ENCODE measurements at regions not wholly inside any gene's neighbourhood (a gene's known extent, or its start where the extent isn't known, plus 50 kb on each side); places are given as distances from the start of the nearest gene placed in this dataset.

GRCh38 chr1:172758259-172758658, 99.4 kb downstream of the FASLG start:
- no CpG with 5 or more reads among the region's 2 CpGs for WGBS, 2 experiments (ENCODE audit: extremely low coverage in 2 of 2, insufficient read length in 1 of 2)
- no peak overlapping the region for H2BK20ac ChIP-seq (ENCODE audit: low read depth, low read length)
- H3K79me1 ChIP-seq (ENCODE audit: low read depth in 1 of 2, low read length in 2 of 2): no peaks in the 10 kb centered on the region
- H2AK9ac ChIP-seq (replicated peaks; ENCODE audit: low read depth, low read length, poor library complexity): no peak overlapping the region
- peaks cover 2% of the 10 kb centered on the region; the same call in 1 of the 2 replicates for H3K4me1 ChIP-seq (ENCODE audit: control insufficient read depth, insufficient read depth, low read length)
- H4K20me1 ChIP-seq (ENCODE audit: insufficient read depth, low read length): no peaks in the 10 kb centered on the region
- H2BK5ac ChIP-seq (ENCODE audit: low read depth, low read length, poor library complexity, severe bottlenecking): no peak overlapping the region
- TF ChIP-seq FOS (IDR thresholded peaks at IDR 0.05; ENCODE audit: low read depth, low read length) (no peak), CTCF (conservative IDR thresholded peaks at IDR 0.05; ENCODE audit: low read depth, low read length) (no peak), BHLHE40 (IDR thresholded peaks at IDR 0.05; ENCODE audit: low read depth, low read length) (no peak), MAZ (IDR thresholded peaks at IDR 0.05; ENCODE audit: borderline replicate concordance, low read depth, low read length) (no peak), RCOR1 (IDR thresholded peaks at IDR 0.05; ENCODE audit: insufficient replicate concordance, low read length) (no peak), MXI1 (IDR thresholded peaks at IDR 0.05; ENCODE audit: borderline replicate concordance, low read depth, low read length) (no peak), POLR2A (IDR thresholded peaks at IDR 0.05; ENCODE audit: low read depth, low read length) (no peak), CHD1 (IDR thresholded peaks at IDR 0.05; ENCODE audit: low read depth, low read length) (no peak), NFE2L2 (IDR thresholded peaks at IDR 0.05; ENCODE audit: low read depth, low read length) (no peak), MAFK (IDR thresholded peaks at IDR 0.05; ENCODE audit: low read depth, low read length) (no peak), RAD21 (IDR thresholded peaks at IDR 0.05; ENCODE audit: low read length) (no peak), RFX5 (IDR thresholded peaks at IDR 0.05; ENCODE audit: low read depth, low read length) (no peak), CEBPB (IDR thresholded peaks at IDR 0.05; ENCODE audit: low read depth, low read length) (no peak), SMC3 (IDR thresholded peaks at IDR 0.05; ENCODE audit: low read depth, low read length) (no peak)
- TF ChIP-seq, protein P1, sequence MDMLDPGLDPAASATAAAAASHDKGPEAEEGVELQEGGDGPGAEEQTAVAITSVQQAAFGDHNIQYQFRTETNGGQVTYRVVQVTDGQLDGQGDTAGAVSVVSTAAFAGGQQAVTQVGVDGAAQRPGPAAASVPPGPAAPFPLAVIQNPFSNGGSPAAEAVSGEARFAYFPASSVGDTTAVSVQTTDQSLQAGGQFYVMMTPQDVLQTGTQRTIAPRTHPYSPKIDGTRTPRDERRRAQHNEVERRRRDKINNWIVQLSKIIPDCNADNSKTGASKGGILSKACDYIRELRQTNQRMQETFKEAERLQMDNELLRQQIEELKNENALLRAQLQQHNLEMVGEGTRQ (IDR thresholded peaks at IDR 0.05; ENCODE audit: low read depth, low read length): no peak
- TF ChIP-seq, protein P2, sequence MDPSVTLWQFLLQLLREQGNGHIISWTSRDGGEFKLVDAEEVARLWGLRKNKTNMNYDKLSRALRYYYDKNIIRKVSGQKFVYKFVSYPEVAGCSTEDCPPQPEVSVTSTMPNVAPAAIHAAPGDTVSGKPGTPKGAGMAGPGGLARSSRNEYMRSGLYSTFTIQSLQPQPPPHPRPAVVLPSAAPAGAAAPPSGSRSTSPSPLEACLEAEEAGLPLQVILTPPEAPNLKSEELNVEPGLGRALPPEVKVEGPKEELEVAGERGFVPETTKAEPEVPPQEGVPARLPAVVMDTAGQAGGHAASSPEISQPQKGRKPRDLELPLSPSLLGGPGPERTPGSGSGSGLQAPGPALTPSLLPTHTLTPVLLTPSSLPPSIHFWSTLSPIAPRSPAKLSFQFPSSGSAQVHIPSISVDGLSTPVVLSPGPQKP (IDR thresholded peaks at IDR 0.05; ENCODE audit: borderline replicate concordance, low read depth, low read length): no peak
- H2AFZ ChIP-seq (replicated peaks; ENCODE audit: low read length, poor library complexity): no peak overlapping the region
- POLR2A ChIA-PET (ENCODE audit: unreplicated experiment): no interaction called here
- ATAC-seq (ENCODE audit: low read depth): no peak
- CTCF ChIA-PET: interaction anchor here (1.1 kb wide), 1 partner anchor 21 kb away, joined by 3 read pairs; no protein-coding TSS in a partner anchor
- H3K4me2 ChIP-seq (ENCODE audit: low read depth, low read length): no peak overlapping the region
- H3K9me3 ChIP-seq (ENCODE audit: control insufficient read depth, insufficient read depth, low read length): no peaks in the 10 kb centered on the region
- no TSS peak for BruUV-seq (replicated peaks)
- no peak overlapping the region for H3K56ac ChIP-seq (ENCODE audit: extremely low read depth, insufficient read depth, low read length)
- no peak overlapping the region for H3K9ac ChIP-seq (ENCODE audit: low read depth, low read length)
- no peak overlapping the region for H4K5ac ChIP-seq (ENCODE audit: low read depth, low read length)
- H3K27me3 ChIP-seq (ENCODE audit: control insufficient read depth, insufficient read depth, low read length): peaks cover 10% of the 10 kb centered on the region; the same call in 1 of the 2 replicates
- no peak overlapping the region for H2AK5ac ChIP-seq (ENCODE audit: low read depth, low read length)
- no peak overlapping the region for H2BK15ac ChIP-seq (ENCODE audit: low read depth, low read length)
- in situ Hi-C loops (cut with MboI; ENCODE audit: low sequenced_read_pairs) (loop anchor here (25.0 kb wide), 1 partner anchor 1454 kb away; no protein-coding TSS in a partner anchor), dilution Hi-C loops (cut with HindIII; ENCODE audit: low sequenced_read_pairs, unreplicated experiment) (no loop called here), intact Hi-C loops (cut with micrococcal nuclease) (no loop called here)
- H3K27ac ChIP-seq (ENCODE audit: insufficient read depth, low read length): no peak overlapping the region
- no peak for DNase-seq
- no peak overlapping the region for H3K4me3 ChIP-seq (ENCODE audit: insufficient read depth, low read depth, low read length)
- H3K18ac ChIP-seq (ENCODE audit: low read depth, low read length): no peak overlapping the region
- no peak overlapping the region for H3K23ac ChIP-seq (ENCODE audit: low read depth, low read length)
- no peak overlapping the region for H4K91ac ChIP-seq (ENCODE audit: insufficient read depth, low read depth, low read length)
- H4K8ac ChIP-seq (ENCODE audit: low read depth in 2 of 2, low read length in 2 of 2): no peak overlapping the region
- no peak overlapping the region for H3K14ac ChIP-seq (replicated peaks; ENCODE audit: low read depth, low read length)
- no peak overlapping the region for H3K4ac ChIP-seq (ENCODE audit: low read depth, low read length)
- H3K36me3 ChIP-seq (ENCODE audit: control insufficient read depth, insufficient read depth, low read length): no peaks in the 10 kb centered on the region
- no peak overlapping the region for H2BK120ac ChIP-seq (ENCODE audit: low read depth, low read length)
- no peaks in the 10 kb centered on the region for H3K9me1 ChIP-seq (ENCODE audit: insufficient read depth, low read length)

Data from IMR-90 (cell line).